HFF-Myc (cell line): ENCODE measurements at regions not wholly inside any gene's neighbourhood (a gene's known extent, or its start where the extent isn't known, plus 50 kb on each side); places are given as distances from the start of the nearest gene placed in this dataset.

Source experiments
- DNase-seq: peaks from one replicate; pipeline ENCODE4 v3.0.0-alpha.2; 2011; ENCODE audit warnings: low read depth; ENCODE audit errors: extremely low read depth
- H3K4me3 ChIP-seq: replicated peaks from 2 replicates; pipeline ENCODE4 v1.5.1; 2011; ENCODE audit warnings: low read depth, mild to moderate bottlenecking, control low read depth, low read length
- CTCF ChIP-seq: IDR thresholded peaks from 2 replicates; pipeline ENCODE4 v1.5.1; 2012; ENCODE audit warnings: mild to moderate bottlenecking, low read depth, low read length, control low read depth; ENCODE audit errors: missing control alignments

- no peak overlapping the region for H3K4me3 ChIP-seq
- no peak for DNase-seq
- no peak for TF ChIP-seq CTCF
Measured at GRCh38 chr17:71208111-71208704, 912.6 kb upstream of the SOX9 start.

GRCh38 chr17:71213936-71214335 lies 906.9 kb upstream of the SOX9 start:
- no peak for TF ChIP-seq CTCF
- H3K4me3 ChIP-seq: no peak overlapping the region
- DNase-seq: no peak

- DNase-seq: no peak
Measured at GRCh38 chr17:71217769-71218168, 903.1 kb upstream of the SOX9 start.

GRCh38 chr17:71224824-71225575 lies 895.8 kb upstream of the SOX9 start:
- no peak for DNase-seq

More at GRCh38 chr17:71217769-71218168, 903.1 kb upstream of the SOX9 start:
- H3K4me3 ChIP-seq: no peak overlapping the region
- no peak for TF ChIP-seq CTCF

GRCh38 chr17:71227841-71228240 lies 893.0 kb upstream of the SOX9 start:
- TF ChIP-seq CTCF: no peak
- no peak for DNase-seq
- no peak overlapping the region for H3K4me3 ChIP-seq

More at GRCh38 chr17:71224824-71225575, 895.8 kb upstream of the SOX9 start:
- no peak overlapping the region for H3K4me3 ChIP-seq
- TF ChIP-seq CTCF: no peak

- TF ChIP-seq CTCF: no peak
- no peak overlapping the region for H3K4me3 ChIP-seq
- no peak for DNase-seq
Measured at GRCh38 chr17:71229070-71229469, 891.8 kb upstream of the SOX9 start.
